H9 (cell line): ENCODE measurements at regions not wholly inside any gene's neighbourhood (a gene's known extent, or its start where the extent isn't known, plus 50 kb on each side); places are given as distances from the start of the nearest gene placed in this dataset.

Experiments
- DNase-seq: peaks from one replicate; pipeline ENCODE4 v3.0.0-alpha.2; 2017
- H2AFZ ChIP-seq: one replicate; pipeline ENCODE4 v1.6.1; 2013; ENCODE audit warnings: mild to moderate bottlenecking, low read length, control low read depth, moderate library complexity
- H2AK5ac ChIP-seq: 2 replicates; pipeline ENCODE4 v1.6.1; 2013; ENCODE audit warnings: low read length, control low read depth, mixed read lengths; ENCODE audit not compliant: insufficient read length
- H2BK120ac ChIP-seq: one replicate; pipeline ENCODE4 v1.6.1; 2013; ENCODE audit warnings: low read depth, mild to moderate bottlenecking, low read length, control low read depth, inconsistent platforms; ENCODE audit not compliant: poor library complexity, severe bottlenecking
- H2BK12ac ChIP-seq: 2 replicates; pipeline ENCODE4 v1.6.1; 2013; ENCODE audit warnings: low read length, control low read depth, mixed read lengths, low read depth; ENCODE audit not compliant: insufficient read length
- H2BK15ac ChIP-seq: 2 replicates; pipeline ENCODE4 v1.6.1; 2013; ENCODE audit warnings: low read depth, low read length, control low read depth
- H2BK20ac ChIP-seq: one replicate; pipeline ENCODE4 v1.6.1; 2013; ENCODE audit warnings: low read depth, mild to moderate bottlenecking, low read length, control low read depth, inconsistent platforms; ENCODE audit not compliant: poor library complexity, severe bottlenecking
- H2BK5ac ChIP-seq: 2 replicates; pipeline ENCODE4 v1.6.1; 2013; ENCODE audit warnings: low read length, control low read depth, mixed read lengths; ENCODE audit not compliant: insufficient read length
- H3K14ac ChIP-seq: 2 replicates; pipeline ENCODE4 v1.6.1; 2013; ENCODE audit warnings: low read length, control low read depth; ENCODE audit not compliant: insufficient read depth
- H3K18ac ChIP-seq: 2 replicates; pipeline ENCODE4 v1.6.1; 2013; ENCODE audit warnings: low read depth, mild to moderate bottlenecking, mixed read lengths, low read length, control low read depth; ENCODE audit not compliant: insufficient read length
- H3K23ac ChIP-seq: 2 replicates; pipeline ENCODE4 v1.6.1; 2013; ENCODE audit warnings: low read length, control low read depth, mixed read lengths, low read depth; ENCODE audit not compliant: insufficient read length
- H3K23me2 ChIP-seq: 2 replicates; pipeline ENCODE4 v1.6.1; 2013; ENCODE audit warnings: low read depth, mild to moderate bottlenecking, mixed read lengths, low read length, control low read depth; ENCODE audit not compliant: insufficient read length, poor library complexity, severe bottlenecking
- H3K27ac ChIP-seq: 2 replicates; pipeline ENCODE4 v1.5.1; 2013; ENCODE audit warnings: low read length, control low read depth, mixed read lengths, low read depth; ENCODE audit not compliant: insufficient read length
- H3K27me3 ChIP-seq: 2 replicates; pipeline ENCODE4 v1.6.1; 2013; ENCODE audit warnings: low read length, control low read depth, inconsistent platforms; ENCODE audit not compliant: insufficient read depth
- H3K4ac ChIP-seq: 2 replicates; pipeline ENCODE4 v1.6.1; 2013; ENCODE audit warnings: low read depth, mild to moderate bottlenecking, control low read depth, inconsistent platforms, low read length, moderate library complexity
- H3K4me1 ChIP-seq: 2 replicates; pipeline ENCODE4 v1.6.1; 2013; ENCODE audit warnings: low read length, control low read depth, inconsistent platforms; ENCODE audit not compliant: insufficient read depth
- H3K4me2 ChIP-seq: 2 replicates; pipeline ENCODE4 v1.6.1; 2013; ENCODE audit warnings: low read length, control low read depth, mixed read lengths; ENCODE audit not compliant: insufficient read length, insufficient read depth
- H3K56ac ChIP-seq: 2 replicates; pipeline ENCODE4 v1.6.1; 2013; ENCODE audit warnings: low read depth, mild to moderate bottlenecking, mixed read lengths, low read length, control low read depth; ENCODE audit not compliant: insufficient read length
- H3K79me1 ChIP-seq: 2 replicates; pipeline ENCODE4 v1.6.1; 2013; ENCODE audit warnings: low read depth, mild to moderate bottlenecking, moderate library complexity, low read length, control low read depth, inconsistent platforms; ENCODE audit not compliant: insufficient read depth, poor library complexity, severe bottlenecking
- H3K79me2 ChIP-seq: 2 replicates; pipeline ENCODE4 v1.6.1; 2013; ENCODE audit warnings: low read length, control low read depth, inconsistent platforms; ENCODE audit not compliant: insufficient read depth
- H3K9ac ChIP-seq: 2 replicates; pipeline ENCODE4 v1.6.1; 2013; ENCODE audit warnings: low read length, control low read depth, mixed read lengths; ENCODE audit not compliant: insufficient read length; ENCODE audit errors: extremely low read depth
- H3K9me3 ChIP-seq: one replicate; pipeline ENCODE4 v1.6.1; 2013; ENCODE audit warnings: low read depth, low read length, inconsistent platforms; ENCODE audit not compliant: control insufficient read depth
- H3T11ph ChIP-seq: one replicate; pipeline ENCODE4 v1.6.1; 2013; ENCODE audit warnings: mild to moderate bottlenecking, low read length, control low read depth, inconsistent platforms
- H4K20me1 ChIP-seq: one replicate; pipeline ENCODE4 v1.6.1; 2013; ENCODE audit not compliant: control insufficient read depth, insufficient read length, insufficient read depth
- H4K5ac ChIP-seq: 2 replicates; pipeline ENCODE4 v1.6.1; 2013; ENCODE audit warnings: low read depth, mild to moderate bottlenecking, mixed read lengths, low read length, control low read depth; ENCODE audit not compliant: insufficient read length
- H4K8ac ChIP-seq: replicated peaks from 2 replicates; pipeline ENCODE4 v1.6.1; 2013; ENCODE audit warnings: low read length, control low read depth, mixed read lengths, low read depth; ENCODE audit not compliant: insufficient read length
- H4K91ac ChIP-seq: 2 replicates; pipeline ENCODE4 v1.6.1; 2013; ENCODE audit warnings: low read depth, mild to moderate bottlenecking, moderate library complexity, mixed read lengths, low read length, control low read depth; ENCODE audit not compliant: insufficient read length
- H3K27ac Mint-ChIP-seq, 3 experiments: 2 replicates in 2 of 3; 3 replicates in 1 of 3; pipeline ENCODE4 v1.8.0; 2020 to 2021; ENCODE audit warnings: mixed read lengths in 3 of 3, mild to moderate bottlenecking in 1 of 3, moderate library complexity in 1 of 3
- H3K27me3 Mint-ChIP-seq: 2 replicates; pipeline ENCODE4 v1.8.0; 2021; ENCODE audit warnings: low read depth, mild to moderate bottlenecking, moderate library complexity, mixed read lengths
- H3K36me3 Mint-ChIP-seq, 3 experiments: 2 replicates in 2 of 3; 3 replicates in 1 of 3; pipeline ENCODE4 v1.8.0; 2020 to 2021; ENCODE audit warnings: low read depth in 3 of 3, mixed read lengths in 3 of 3; ENCODE audit not compliant: insufficient read depth in 1 of 3
- H3K4me1 Mint-ChIP-seq, 2 experiments: 2 replicates each; pipeline ENCODE4 v1.8.0; 2020; ENCODE audit warnings: mixed read lengths in 2 of 2
- H3K4me3 Mint-ChIP-seq, 2 experiments: 2 replicates in 1 of 2; 3 replicates in 1 of 2; pipeline ENCODE4 v1.8.0; 2020 to 2021; ENCODE audit warnings: mild to moderate bottlenecking in 2 of 2, mixed read lengths in 2 of 2, moderate library complexity in 1 of 2
- H3K9me3 Mint-ChIP-seq, 2 experiments: 2 replicates in 1 of 2; 3 replicates in 1 of 2; pipeline ENCODE4 v1.8.0; 2020; ENCODE audit warnings: mild to moderate bottlenecking in 2 of 2, mixed read lengths in 2 of 2, moderate library complexity in 1 of 2
- CTCF ChIP-seq: fragments of 200-600 bp; sonication (generic); conservative IDR thresholded peaks from 3 replicates; pipeline ENCODE4 v1.8.0; 2021; ENCODE audit warnings: antibody characterized with exemption, mild to moderate bottlenecking
- whole genome bisulfite sequencing: extraction: QIAGEN DNeasy Blood & Tissue Kit; methylation state at CpG from one replicate; pipeline ENCODE4 v1.1.7; 2013; ENCODE audit warnings: missing lambda C conversion rate, low lambda C conversion rate, mixed read lengths; ENCODE audit not compliant: insufficient read length; ENCODE audit errors: extremely low coverage; 5-methylcytosine and 5-hydroxymethylcytosine counted together

- Histone ChIP-seq H3K79me2 (no peaks in the 10 kb centered on the region), H2AK5ac (no peak overlapping the region), H4K5ac (no peak overlapping the region), H3T11ph (no peak overlapping the region), H3K4me1 (no peaks in the 10 kb centered on the region), H4K91ac (no peak overlapping the region), H3K9me3 (no peaks in the 10 kb centered on the region), H4K20me1 (no peaks in the 10 kb centered on the region), H3K23me2 (no peaks in the 10 kb centered on the region), H2BK120ac (no peak overlapping the region), H3K4ac (no peak overlapping the region), H3K27ac (no peak overlapping the region), H3K79me1 (no peaks in the 10 kb centered on the region), H2AFZ (no peak overlapping the region), H3K23ac (no peak overlapping the region), H3K18ac (no peak overlapping the region), H3K56ac (no peak overlapping the region), H4K8ac (no peak overlapping the region), H3K27me3 (no peaks in the 10 kb centered on the region), H3K9ac (no peak overlapping the region), H3K14ac (no peak overlapping the region), H2BK12ac (no peak overlapping the region), H2BK5ac (no peak overlapping the region), H2BK20ac (no peak overlapping the region), H3K4me2 (no peak overlapping the region), H2BK15ac (no peak overlapping the region)
- Mint-ChIP-seq H3K27me3 (no peaks in the 10 kb centered on the region; the same call in 1 of the 2 replicates), H3K9me3 (no peaks in the 10 kb centered on the region), H3K36me3 (no peaks in the 10 kb centered on the region), H3K27ac (no peak overlapping the region), H3K4me1 (peaks cover 0 to 2% of the 10 kb centered on the region in 2 experiments; a peak in 1 of 4 replicates), H3K4me3 (no peak overlapping the region)
- no peak for DNase-seq
- no peak for TF ChIP-seq CTCF
- WGBS: no CpG with 5 or more reads among the region's 2 CpGs
These were observed 141.3 kb upstream of the CENPW start for GRCh38 chr6:126198631-126199030.
